ENCODE measurements at regions not wholly inside any gene's neighbourhood (a gene's known extent, or its start where the extent isn't known, plus 50 kb on each side); places are given as distances from the start of the nearest gene placed in this dataset.

GRCh38 chr4:81915430-81915829, 443.7 kb upstream of the RASGEF1B start:
- TF ChIP-seq CTCF (IDR thresholded peaks at IDR 0.05; ENCODE audit: control extremely low read depth in 1 of 3, insufficient read depth in 1 of 3, low read depth in 1 of 3, low read length in 3 of 3) (no peak), CBX5 (IDR thresholded peaks at IDR 0.05; ENCODE audit: low read depth, low read length) (no peak), POLR2A (IDR thresholded peaks at IDR 0.05; ENCODE audit: control extremely low read depth in 1 of 2, low read depth in 2 of 2, low read length in 2 of 2) (no peak), YY1 (IDR thresholded peaks at IDR 0.05; ENCODE audit: low read depth, low read length) (no peak), EZH2 (IDR thresholded peaks at IDR 0.05; ENCODE audit: low read depth, low read length, severe bottlenecking) (no peak), MAFK (IDR thresholded peaks at IDR 0.05; ENCODE audit: low read depth, low read length) (no peak), SP1 (IDR thresholded peaks at IDR 0.05; ENCODE audit: low read depth, low read length) (no peak), RFX5 (IDR thresholded peaks at IDR 0.05; ENCODE audit: borderline replicate concordance, low read depth, low read length) (no peak), TAF1 (IDR thresholded peaks at IDR 0.05; ENCODE audit: low read depth, low read length) (no peak)
- TF ChIP-seq, protein P1, sequence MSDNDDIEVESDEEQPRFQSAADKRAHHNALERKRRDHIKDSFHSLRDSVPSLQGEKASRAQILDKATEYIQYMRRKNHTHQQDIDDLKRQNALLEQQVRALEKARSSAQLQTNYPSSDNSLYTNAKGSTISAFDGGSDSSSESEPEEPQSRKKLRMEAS (IDR thresholded peaks at IDR 0.05), result no peak

All from H1 (cell line).